Loucy (cell line): ENCODE measurements at regions not wholly inside any gene's neighbourhood (a gene's known extent, or its start where the extent isn't known, plus 50 kb on each side); places are given as distances from the start of the nearest gene placed in this dataset.

Source experiments
- H2AFZ ChIP-seq: fragments of 200-600 bp; sonication (generic); 2 replicates; pipeline ENCODE4 v1.6.0; 2016; ENCODE audit warnings: antibody characterized with exemption, mild to moderate bottlenecking, low read length, moderate library complexity
- H3F3A ChIP-seq: fragments of 200-600 bp; 2 replicates; pipeline ENCODE4 v1.6.0; 2016; ENCODE audit warnings: antibody characterized with exemption, low read depth, mild to moderate bottlenecking
- H3K27me3 ChIP-seq: fragments of 200-600 bp; sonication (generic); 2 replicates; pipeline ENCODE4 v1.6.1; 2014; ENCODE audit warnings: low read length, mild to moderate bottlenecking; ENCODE audit not compliant: insufficient read depth, poor library complexity, severe bottlenecking
- H3K36me3 ChIP-seq: fragments of 200-600 bp; sonication (generic); 2 replicates; pipeline ENCODE4 v1.6.1; 2016; ENCODE audit warnings: low read length; ENCODE audit not compliant: insufficient read depth
- H3K4me1 ChIP-seq: fragments of 200-600 bp; sonication (generic); 2 replicates; pipeline ENCODE4 v1.5.1; 2014; ENCODE audit warnings: low read length, mild to moderate bottlenecking; ENCODE audit not compliant: insufficient read depth, poor library complexity, severe bottlenecking
- H3K4me2 ChIP-seq: fragments of 200-600 bp; sonication (generic); 2 replicates; pipeline ENCODE4 v1.6.0; 2014; ENCODE audit warnings: antibody characterized with exemption, low read length, low read depth, mild to moderate bottlenecking; ENCODE audit not compliant: poor library complexity, severe bottlenecking
- H3K4me3 ChIP-seq: fragments of 200-600 bp; sonication (generic); 2 replicates; pipeline ENCODE4 v1.5.1; 2014; ENCODE audit warnings: low read length, mild to moderate bottlenecking, mixed read lengths; ENCODE audit not compliant: poor library complexity, severe bottlenecking
- H3K79me2 ChIP-seq: fragments of 200-600 bp; sonication (generic); 2 replicates; pipeline ENCODE4 v1.6.1; 2014; ENCODE audit warnings: low read length; ENCODE audit not compliant: insufficient read depth
- H3K9ac ChIP-seq: fragments of 200-600 bp; sonication (generic); 2 replicates; pipeline ENCODE4 v1.6.0; 2014; ENCODE audit warnings: mild to moderate bottlenecking, low read depth, low read length, moderate library complexity; ENCODE audit not compliant: poor library complexity, severe bottlenecking
- H3K9me2 ChIP-seq: fragments of 200-600 bp; sonication (generic); replicated peaks from 2 replicates; pipeline ENCODE4 v1.6.1; 2016; ENCODE audit warnings: low read depth, low read length, mixed read lengths
- H3K9me3 ChIP-seq: fragments of 200-600 bp; sonication (generic); 2 replicates; pipeline ENCODE4 v1.6.1; 2014; ENCODE audit warnings: mild to moderate bottlenecking, antibody characterized with exemption, low read length, low read depth; ENCODE audit not compliant: insufficient read depth
- H4K20me1 ChIP-seq: fragments of 200-600 bp; sonication (generic); 2 replicates; pipeline ENCODE4 v1.6.0; 2014; ENCODE audit warnings: antibody characterized with exemption, low read length, mild to moderate bottlenecking; ENCODE audit not compliant: insufficient read depth, poor library complexity, severe bottlenecking
- CTCF ChIP-seq: fragments of 200-600 bp; sonication (generic); conservative IDR thresholded peaks from 2 replicates; pipeline ENCODE4 v1.5.1; 2014; ENCODE audit warnings: mild to moderate bottlenecking, antibody characterized with exemption, low read length
- EZH2phosphoT487 ChIP-seq: fragments of 200-600 bp; IDR thresholded peaks from 2 replicates; pipeline ENCODE4 v1.6.1; 2018; ENCODE audit warnings: antibody characterized with exemption, mild to moderate bottlenecking, moderate library complexity, borderline replicate concordance

GRCh38 chr5:97623441-97623840, 440.4 kb upstream of the RIOK2 start:
- no peak overlapping the region for H3K9ac ChIP-seq
- no peak overlapping the region for H3K4me3 ChIP-seq
- H3K36me3 ChIP-seq = no peaks in the 10 kb centered on the region
- no peaks in the 10 kb centered on the region for H4K20me1 ChIP-seq
- no peaks in the 10 kb centered on the region for H3K9me3 ChIP-seq
- no peaks in the 10 kb centered on the region for H3K9me2 ChIP-seq
- H3F3A ChIP-seq = no peaks in the 10 kb centered on the region
- no peak overlapping the region for H3K4me2 ChIP-seq
- no peak for TF ChIP-seq EZH2phosphoT487
- TF ChIP-seq CTCF = no peak
- H3K27me3 ChIP-seq = no peaks in the 10 kb centered on the region
- H3K4me1 ChIP-seq = no peaks in the 10 kb centered on the region
- no peak overlapping the region for H2AFZ ChIP-seq
- H3K79me2 ChIP-seq = no peaks in the 10 kb centered on the region

- H3K4me1 ChIP-seq = no peaks in the 10 kb centered on the region
- no peak for TF ChIP-seq EZH2phosphoT487
- TF ChIP-seq CTCF = no peak
- no peaks in the 10 kb centered on the region for H4K20me1 ChIP-seq
- no peak overlapping the region for H3K4me3 ChIP-seq
- no peaks in the 10 kb centered on the region for H3K27me3 ChIP-seq
- H3K9me3 ChIP-seq = no peaks in the 10 kb centered on the region
- H3K36me3 ChIP-seq = no peaks in the 10 kb centered on the region
- no peaks in the 10 kb centered on the region for H3F3A ChIP-seq
- H3K4me2 ChIP-seq = no peak overlapping the region
- no peaks in the 10 kb centered on the region for H3K79me2 ChIP-seq
- no peaks in the 10 kb centered on the region for H3K9me2 ChIP-seq
- no peak overlapping the region for H2AFZ ChIP-seq
- H3K9ac ChIP-seq = no peak overlapping the region
Observed at GRCh38 chr5:97624886-97625285, 441.8 kb upstream of the RIOK2 start.

GRCh38 chr5:97627272-97627671, 444.2 kb upstream of the RIOK2 start:
- Histone ChIP-seq H3K4me1 (no peaks in the 10 kb centered on the region), H3K27me3 (no peaks in the 10 kb centered on the region), H3K79me2 (no peaks in the 10 kb centered on the region), H4K20me1 (no peaks in the 10 kb centered on the region), H2AFZ (no peak overlapping the region), H3K9me2 (no peaks in the 10 kb centered on the region), H3K9ac (no peak overlapping the region), H3K4me2 (no peak overlapping the region), H3F3A (no peaks in the 10 kb centered on the region), H3K4me3 (no peak overlapping the region), H3K9me3 (no peaks in the 10 kb centered on the region), H3K36me3 (no peaks in the 10 kb centered on the region)
- TF ChIP-seq CTCF (no peak), EZH2phosphoT487 (no peak)
